ENCODE measurements at regions not wholly inside any gene's neighbourhood (a gene's known extent, or its start where the extent isn't known, plus 50 kb on each side); places are given as distances from the start of the nearest gene placed in this dataset.

DNA sequence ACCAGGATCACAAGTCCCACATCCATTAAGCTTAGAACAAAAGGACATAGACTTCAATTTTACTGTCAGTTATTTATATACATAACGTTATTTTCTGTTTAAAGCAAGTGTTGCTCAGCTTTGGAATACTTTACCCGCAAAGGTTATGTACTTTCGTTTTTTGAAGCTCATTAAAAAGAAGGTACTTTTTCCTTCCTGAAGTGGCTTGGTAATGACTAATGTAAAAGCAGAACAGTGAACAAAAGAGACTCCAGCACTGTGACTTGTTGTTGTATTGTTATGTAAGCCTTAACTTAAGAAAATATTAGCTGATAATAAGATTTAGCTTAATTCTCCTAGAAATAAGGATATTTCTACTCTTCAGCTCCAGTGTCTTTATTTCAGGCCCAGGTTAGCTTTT is 97.3 kb upstream of the SLCO6A1 start:
- Histone ChIP-seq H3K4me1 (ENCODE audit: control insufficient read depth, low read length) (no peaks in the 10 kb centered on the region), H4K20me1 (ENCODE audit: control insufficient read depth, insufficient read depth, low read depth, low read length) (no peaks in the 10 kb centered on the region), H3K4me2 (ENCODE audit: low read length) (no peak overlapping the region), H3K27ac (ENCODE audit: low read depth, low read length) (no peak overlapping the region), H3K4me3 (ENCODE audit: low read length) (no peak overlapping the region), H3K9me3 (ENCODE audit: control insufficient read depth, insufficient read depth, low read length) (no peaks in the 10 kb centered on the region), H3K9me2 (replicated peaks; ENCODE audit: control insufficient read depth, low read length) (no peaks in the 10 kb centered on the region), H3F3A (ENCODE audit: control insufficient read depth, insufficient read depth) (no peaks in the 10 kb centered on the region), H3K79me2 (ENCODE audit: control insufficient read depth, low read length) (no peaks in the 10 kb centered on the region), H3K36me3 (ENCODE audit: control insufficient read depth, low read length) (no peaks in the 10 kb centered on the region), H3K27me3 (ENCODE audit: control insufficient read depth, low read length) (no peaks in the 10 kb centered on the region)
- no peak for TF ChIP-seq EZH2phosphoT487 (IDR thresholded peaks at IDR 0.05; ENCODE audit: borderline replicate concordance, low read length)
- TF ChIP-seq, protein P1, sequence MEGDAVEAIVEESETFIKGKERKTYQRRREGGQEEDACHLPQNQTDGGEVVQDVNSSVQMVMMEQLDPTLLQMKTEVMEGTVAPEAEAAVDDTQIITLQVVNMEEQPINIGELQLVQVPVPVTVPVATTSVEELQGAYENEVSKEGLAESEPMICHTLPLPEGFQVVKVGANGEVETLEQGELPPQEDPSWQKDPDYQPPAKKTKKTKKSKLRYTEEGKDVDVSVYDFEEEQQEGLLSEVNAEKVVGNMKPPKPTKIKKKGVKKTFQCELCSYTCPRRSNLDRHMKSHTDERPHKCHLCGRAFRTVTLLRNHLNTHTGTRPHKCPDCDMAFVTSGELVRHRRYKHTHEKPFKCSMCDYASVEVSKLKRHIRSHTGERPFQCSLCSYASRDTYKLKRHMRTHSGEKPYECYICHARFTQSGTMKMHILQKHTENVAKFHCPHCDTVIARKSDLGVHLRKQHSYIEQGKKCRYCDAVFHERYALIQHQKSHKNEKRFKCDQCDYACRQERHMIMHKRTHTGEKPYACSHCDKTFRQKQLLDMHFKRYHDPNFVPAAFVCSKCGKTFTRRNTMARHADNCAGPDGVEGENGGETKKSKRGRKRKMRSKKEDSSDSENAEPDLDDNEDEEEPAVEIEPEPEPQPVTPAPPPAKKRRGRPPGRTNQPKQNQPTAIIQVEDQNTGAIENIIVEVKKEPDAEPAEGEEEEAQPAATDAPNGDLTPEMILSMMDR (IDR thresholded peaks at IDR 0.05; ENCODE audit: low read depth, low read length, poor library complexity, severe bottlenecking): no peak

DNA sequence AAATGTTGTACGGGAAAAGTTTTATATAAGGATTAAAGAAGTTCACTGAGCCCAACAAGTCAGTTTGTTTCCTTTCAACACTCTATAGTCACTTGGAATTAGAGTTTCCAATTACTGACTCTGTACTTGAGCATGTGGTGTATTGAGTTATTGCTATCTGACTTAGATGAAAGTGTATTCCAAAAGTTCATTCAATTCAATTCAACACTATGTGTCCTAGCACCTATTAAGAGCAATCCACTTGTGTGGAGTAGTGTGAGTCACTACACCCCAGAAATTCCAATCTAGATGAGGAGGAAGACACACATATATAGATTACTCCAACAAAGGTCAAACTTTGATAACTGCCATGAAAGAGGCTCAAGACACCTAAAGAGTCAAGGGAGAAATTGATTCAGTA is 98.2 kb upstream of the SLCO6A1 start:
- Histone ChIP-seq H4K20me1 (ENCODE audit: control insufficient read depth, insufficient read depth, low read depth, low read length) (no peaks in the 10 kb centered on the region), H3F3A (ENCODE audit: control insufficient read depth, insufficient read depth) (no peaks in the 10 kb centered on the region), H3K4me2 (ENCODE audit: low read length) (no peak overlapping the region), H3K27me3 (ENCODE audit: control insufficient read depth, low read length) (no peaks in the 10 kb centered on the region), H3K27ac (ENCODE audit: low read depth, low read length) (no peak overlapping the region), H3K4me3 (ENCODE audit: low read length) (no peak overlapping the region), H3K36me3 (ENCODE audit: control insufficient read depth, low read length) (no peaks in the 10 kb centered on the region), H3K79me2 (ENCODE audit: control insufficient read depth, low read length) (no peaks in the 10 kb centered on the region), H3K4me1 (ENCODE audit: control insufficient read depth, low read length) (no peaks in the 10 kb centered on the region), H3K9me2 (replicated peaks; ENCODE audit: control insufficient read depth, low read length) (no peaks in the 10 kb centered on the region), H3K9me3 (ENCODE audit: control insufficient read depth, insufficient read depth, low read length) (no peaks in the 10 kb centered on the region)
- no peak for TF ChIP-seq EZH2phosphoT487 (IDR thresholded peaks at IDR 0.05; ENCODE audit: borderline replicate concordance, low read length)

DNA sequence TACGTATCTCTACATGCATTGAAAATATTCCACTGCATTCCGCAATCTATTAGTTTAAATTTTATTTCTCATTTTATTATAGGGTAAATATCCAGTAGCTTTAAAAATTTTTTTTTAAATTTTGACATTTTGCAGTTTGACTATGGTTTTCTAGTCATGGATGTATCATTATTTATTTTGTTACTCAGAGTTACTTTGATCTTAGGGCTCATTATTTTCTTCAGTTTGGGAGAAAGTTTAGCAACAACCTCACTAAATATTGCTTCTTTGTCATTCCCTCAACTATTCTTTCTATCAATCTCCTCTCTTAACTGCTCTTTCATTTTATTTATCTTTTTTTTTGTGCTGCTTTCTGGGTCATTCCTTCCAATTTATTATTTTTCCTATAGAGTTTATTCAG is 100.5 kb upstream of the SLCO6A1 start:
- no peaks in the 10 kb centered on the region for H4K20me1 ChIP-seq (ENCODE audit: control insufficient read depth, insufficient read depth, low read depth, low read length)
- H3K4me1 ChIP-seq (ENCODE audit: control insufficient read depth, low read length): no peaks in the 10 kb centered on the region
- H3K4me3 ChIP-seq (ENCODE audit: low read length): no peak overlapping the region
- no peaks in the 10 kb centered on the region for H3K27me3 ChIP-seq (ENCODE audit: control insufficient read depth, low read length)
- TF ChIP-seq, protein P1 (IDR thresholded peaks at IDR 0.05; ENCODE audit: low read depth, low read length, poor library complexity, severe bottlenecking): no peak
- no peak for TF ChIP-seq EZH2phosphoT487 (IDR thresholded peaks at IDR 0.05; ENCODE audit: borderline replicate concordance, low read length)
- no peaks in the 10 kb centered on the region for H3K79me2 ChIP-seq (ENCODE audit: control insufficient read depth, low read length)
- H3K36me3 ChIP-seq (ENCODE audit: control insufficient read depth, low read length): no peaks in the 10 kb centered on the region
- H3K4me2 ChIP-seq (ENCODE audit: low read length): no peak overlapping the region
- no peaks in the 10 kb centered on the region for H3K9me2 ChIP-seq (replicated peaks; ENCODE audit: control insufficient read depth, low read length)
- no peaks in the 10 kb centered on the region for H3F3A ChIP-seq (ENCODE audit: control insufficient read depth, insufficient read depth)
- no peaks in the 10 kb centered on the region for H3K9me3 ChIP-seq (ENCODE audit: control insufficient read depth, insufficient read depth, low read length)
- H3K27ac ChIP-seq (ENCODE audit: low read depth, low read length): no peak overlapping the region

DNA sequence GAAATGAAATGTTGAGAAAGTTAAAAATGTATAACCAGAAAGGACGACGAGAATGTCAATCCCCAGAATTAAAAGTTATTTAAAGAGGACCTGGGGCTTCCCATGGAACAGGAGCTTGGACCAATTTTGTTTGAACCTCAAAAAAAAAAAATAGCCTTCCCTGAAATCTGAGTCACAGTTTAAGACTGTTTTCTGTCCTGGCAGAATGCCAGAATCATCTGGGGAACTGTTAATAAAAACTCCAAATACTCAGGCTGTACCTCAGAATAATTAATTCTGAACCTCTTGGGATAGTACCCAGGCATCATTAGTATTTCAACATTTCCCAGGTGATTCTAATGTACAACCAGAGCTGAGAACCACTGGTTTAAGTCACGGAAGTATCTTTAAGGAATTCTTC is 102.2 kb upstream of the SLCO6A1 start:
- no peaks in the 10 kb centered on the region for H3K79me2 ChIP-seq (ENCODE audit: control insufficient read depth, low read length)
- H3K9me2 ChIP-seq (replicated peaks; ENCODE audit: control insufficient read depth, low read length): no peaks in the 10 kb centered on the region
- no peak overlapping the region for H3K4me2 ChIP-seq (ENCODE audit: low read length)
- no peaks in the 10 kb centered on the region for H3K9me3 ChIP-seq (ENCODE audit: control insufficient read depth, insufficient read depth, low read length)
- H4K20me1 ChIP-seq (ENCODE audit: control insufficient read depth, insufficient read depth, low read depth, low read length): no peaks in the 10 kb centered on the region
- no peak for TF ChIP-seq EZH2phosphoT487 (IDR thresholded peaks at IDR 0.05; ENCODE audit: borderline replicate concordance, low read length)
- TF ChIP-seq, protein P1 (IDR thresholded peaks at IDR 0.05; ENCODE audit: low read depth, low read length, poor library complexity, severe bottlenecking): no peak
- H3K4me3 ChIP-seq (ENCODE audit: low read length): no peak overlapping the region
- H3K36me3 ChIP-seq (ENCODE audit: control insufficient read depth, low read length): no peaks in the 10 kb centered on the region
- H3K27ac ChIP-seq (ENCODE audit: low read depth, low read length): no peak overlapping the region
- no peaks in the 10 kb centered on the region for H3F3A ChIP-seq (ENCODE audit: control insufficient read depth, insufficient read depth)
- H3K27me3 ChIP-seq (ENCODE audit: control insufficient read depth, low read length): no peaks in the 10 kb centered on the region
- H3K4me1 ChIP-seq (ENCODE audit: control insufficient read depth, low read length): no peaks in the 10 kb centered on the region
